SK-N-SH treated with all-trans-retinoic acid at 6 μM for 48 hours (cell line): ENCODE measurements at regions not wholly inside any gene's neighbourhood (a gene's known extent, or its start where the extent isn't known, plus 50 kb on each side); places are given as distances from the start of the nearest gene placed in this dataset.

Source experiments
- ATAC-seq: fragments of 200-7000 bp; cut with Tn5 transposase; 3 replicates; pipeline ENCODE4 v1.9.1; 2020; ENCODE audit warnings: mild to moderate bottlenecking, moderate library complexity
- ARNTL ChIP-seq: fragments of 450-650 bp; formaldehyde crosslinking; IDR thresholded peaks from 2 replicates; pipeline ENCODE4 v1.5.0; 2020; ENCODE audit warnings: low read depth, mild to moderate bottlenecking, moderate library complexity, borderline replicate concordance
- BACH2 ChIP-seq: fragments of 250-450 bp; sonication (Bioruptor Pico); IDR thresholded peaks from 2 replicates; pipeline ENCODE4 v1.9.0; 2021; ENCODE audit warnings: mild to moderate bottlenecking, borderline replicate concordance
- ESRRG ChIP-seq: fragments of 250-450 bp; sonication (Bioruptor Pico); IDR thresholded peaks from 2 replicates; pipeline ENCODE4 v1.6.1; 2021; ENCODE audit warnings: mild to moderate bottlenecking
- GLIS3 ChIP-seq: fragments of 250-450 bp; sonication (Bioruptor Pico); IDR thresholded peaks from 2 replicates; pipeline ENCODE4 v1.5.0; 2020; ENCODE audit warnings: mild to moderate bottlenecking, moderate library complexity
- ISL1 ChIP-seq: fragments of 250-450 bp; sonication (Bioruptor Pico); IDR thresholded peaks from 2 replicates; pipeline ENCODE4 v2.1.2; 2022; ENCODE audit warnings: mild to moderate bottlenecking, moderate library complexity
- OSR1 ChIP-seq: fragments of 250-450 bp; sonication (Bioruptor Pico); IDR thresholded peaks from 2 replicates; pipeline ENCODE4 v1.8.0; 2022; ENCODE audit warnings: moderate library complexity, mild to moderate bottlenecking, inconsistent platforms
- PPARA ChIP-seq: fragments of 250-450 bp; sonication (Bioruptor Pico); IDR thresholded peaks from 2 replicates; pipeline ENCODE4 v1.5.0; 2020; ENCODE audit warnings: mild to moderate bottlenecking, borderline replicate concordance
- RARB ChIP-seq: fragments of 250-450 bp; sonication (Bioruptor Pico); IDR thresholded peaks from 2 replicates; pipeline ENCODE4 v1.8.0; 2021; ENCODE audit warnings: mild to moderate bottlenecking, moderate library complexity
- SNAI2 ChIP-seq: fragments of 250-450 bp; sonication (Bioruptor Pico); IDR thresholded peaks from 2 replicates; pipeline ENCODE4 v1.5.0; 2020; ENCODE audit warnings: mild to moderate bottlenecking, moderate library complexity
- TCF4 ChIP-seq: fragments of 250-450 bp; sonication (Bioruptor Pico); IDR thresholded peaks from 2 replicates; pipeline ENCODE4 v1.8.0; 2021; ENCODE audit warnings: mild to moderate bottlenecking, moderate library complexity, borderline replicate concordance
- TOX ChIP-seq: fragments of 250-450 bp; sonication (Bioruptor Pico); IDR thresholded peaks from 2 replicates; pipeline ENCODE4 v1.8.0; 2021; ENCODE audit warnings: mild to moderate bottlenecking, moderate library complexity, borderline replicate concordance
- ZC3H10 ChIP-seq: fragments of 250-450 bp; sonication (Bioruptor Pico); IDR thresholded peaks from 2 replicates; pipeline ENCODE4 v1.5.1; 2021; ENCODE audit warnings: mild to moderate bottlenecking, moderate library complexity
- ZFP3 ChIP-seq: fragments of 250-450 bp; sonication (Bioruptor Pico); IDR thresholded peaks from 2 replicates; pipeline ENCODE4 v1.5.0; 2020; ENCODE audit warnings: mild to moderate bottlenecking, moderate library complexity
- ZFP30 ChIP-seq: fragments of 450-650 bp; formaldehyde crosslinking; IDR thresholded peaks from 2 replicates; pipeline ENCODE4 v1.5.0; 2022; ENCODE audit warnings: mild to moderate bottlenecking, moderate library complexity
- ZNF565 ChIP-seq: fragments of 450-650 bp; formaldehyde crosslinking; conservative IDR thresholded peaks from 2 replicates; pipeline ENCODE4 v1.5.0; 2020; ENCODE audit warnings: low read depth, mild to moderate bottlenecking, moderate library complexity
- TF ChIP-seq, protein P1 (sequence below): fragments of 250-450 bp; sonication (Bioruptor Pico); IDR thresholded peaks from 2 replicates; pipeline ENCODE4 v1.8.0; 2020; ENCODE audit warnings: mild to moderate bottlenecking, moderate library complexity, borderline replicate concordance
- TF ChIP-seq, protein P2 (sequence below): fragments of 250-450 bp; sonication (Bioruptor Pico); IDR thresholded peaks from 2 replicates; pipeline ENCODE4 v1.5.0; 2020; ENCODE audit warnings: mild to moderate bottlenecking, moderate library complexity
- TF ChIP-seq, protein P3 (sequence below): fragments of 250-450 bp; sonication (Bioruptor Pico); IDR thresholded peaks from 2 replicates; pipeline ENCODE4 v1.5.1; 2021; ENCODE audit warnings: mild to moderate bottlenecking, moderate library complexity
- TF ChIP-seq, protein P4 (sequence below): fragments of 250-450 bp; sonication (Bioruptor Pico); IDR thresholded peaks from 2 replicates; pipeline ENCODE4 v1.5.1; 2020; ENCODE audit warnings: low read depth, mild to moderate bottlenecking, moderate library complexity

DNA sequence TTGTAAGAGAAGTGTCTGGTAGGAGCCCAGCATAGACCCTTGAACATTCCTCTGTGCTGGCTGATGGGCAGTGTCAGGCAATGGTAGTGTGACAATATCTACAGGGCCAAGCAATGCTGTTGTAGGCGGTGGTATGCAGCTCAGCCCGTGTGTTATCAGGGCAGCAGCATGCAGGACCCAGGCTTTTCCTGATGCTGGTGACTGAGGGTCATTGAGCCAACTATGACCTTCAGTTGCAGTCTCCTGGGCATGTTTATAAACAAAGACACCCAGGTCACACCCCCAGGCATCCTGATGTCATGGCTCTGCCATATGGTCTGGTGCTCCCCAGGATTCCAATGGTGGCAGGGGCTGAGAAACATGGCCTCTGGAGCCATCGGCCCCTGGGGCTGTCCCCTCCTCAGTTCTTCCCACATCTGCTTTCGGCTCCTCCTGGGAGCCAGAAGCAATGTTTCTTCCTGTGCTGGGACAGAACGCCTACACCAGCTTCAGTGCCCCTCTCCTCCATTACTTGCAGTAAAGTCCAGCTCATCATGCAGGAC is 518.0 kb upstream of the HS6ST1 start:
- TF ChIP-seq, protein P1, sequence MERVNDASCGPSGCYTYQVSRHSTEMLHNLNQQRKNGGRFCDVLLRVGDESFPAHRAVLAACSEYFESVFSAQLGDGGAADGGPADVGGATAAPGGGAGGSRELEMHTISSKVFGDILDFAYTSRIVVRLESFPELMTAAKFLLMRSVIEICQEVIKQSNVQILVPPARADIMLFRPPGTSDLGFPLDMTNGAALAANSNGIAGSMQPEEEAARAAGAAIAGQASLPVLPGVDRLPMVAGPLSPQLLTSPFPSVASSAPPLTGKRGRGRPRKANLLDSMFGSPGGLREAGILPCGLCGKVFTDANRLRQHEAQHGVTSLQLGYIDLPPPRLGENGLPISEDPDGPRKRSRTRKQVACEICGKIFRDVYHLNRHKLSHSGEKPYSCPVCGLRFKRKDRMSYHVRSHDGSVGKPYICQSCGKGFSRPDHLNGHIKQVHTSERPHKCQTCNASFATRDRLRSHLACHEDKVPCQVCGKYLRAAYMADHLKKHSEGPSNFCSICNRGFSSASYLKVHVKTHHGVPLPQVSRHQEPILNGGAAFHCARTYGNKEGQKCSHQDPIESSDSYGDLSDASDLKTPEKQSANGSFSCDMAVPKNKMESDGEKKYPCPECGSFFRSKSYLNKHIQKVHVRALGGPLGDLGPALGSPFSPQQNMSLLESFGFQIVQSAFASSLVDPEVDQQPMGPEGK (CRISPR knock-in tag), result no peak
- TF ChIP-seq ESRRG (CRISPR knock-in tag) (no peak), ZFP3 (CRISPR knock-in tag) (no peak), ARNTL (CRISPR knock-in tag) (no peak), ZC3H10 (CRISPR knock-in tag) (no peak), BACH2 (no peak), PPARA (CRISPR knock-in tag) (no peak), ZFP30 (CRISPR knock-in tag) (no peak)
- TF ChIP-seq, protein P2, sequence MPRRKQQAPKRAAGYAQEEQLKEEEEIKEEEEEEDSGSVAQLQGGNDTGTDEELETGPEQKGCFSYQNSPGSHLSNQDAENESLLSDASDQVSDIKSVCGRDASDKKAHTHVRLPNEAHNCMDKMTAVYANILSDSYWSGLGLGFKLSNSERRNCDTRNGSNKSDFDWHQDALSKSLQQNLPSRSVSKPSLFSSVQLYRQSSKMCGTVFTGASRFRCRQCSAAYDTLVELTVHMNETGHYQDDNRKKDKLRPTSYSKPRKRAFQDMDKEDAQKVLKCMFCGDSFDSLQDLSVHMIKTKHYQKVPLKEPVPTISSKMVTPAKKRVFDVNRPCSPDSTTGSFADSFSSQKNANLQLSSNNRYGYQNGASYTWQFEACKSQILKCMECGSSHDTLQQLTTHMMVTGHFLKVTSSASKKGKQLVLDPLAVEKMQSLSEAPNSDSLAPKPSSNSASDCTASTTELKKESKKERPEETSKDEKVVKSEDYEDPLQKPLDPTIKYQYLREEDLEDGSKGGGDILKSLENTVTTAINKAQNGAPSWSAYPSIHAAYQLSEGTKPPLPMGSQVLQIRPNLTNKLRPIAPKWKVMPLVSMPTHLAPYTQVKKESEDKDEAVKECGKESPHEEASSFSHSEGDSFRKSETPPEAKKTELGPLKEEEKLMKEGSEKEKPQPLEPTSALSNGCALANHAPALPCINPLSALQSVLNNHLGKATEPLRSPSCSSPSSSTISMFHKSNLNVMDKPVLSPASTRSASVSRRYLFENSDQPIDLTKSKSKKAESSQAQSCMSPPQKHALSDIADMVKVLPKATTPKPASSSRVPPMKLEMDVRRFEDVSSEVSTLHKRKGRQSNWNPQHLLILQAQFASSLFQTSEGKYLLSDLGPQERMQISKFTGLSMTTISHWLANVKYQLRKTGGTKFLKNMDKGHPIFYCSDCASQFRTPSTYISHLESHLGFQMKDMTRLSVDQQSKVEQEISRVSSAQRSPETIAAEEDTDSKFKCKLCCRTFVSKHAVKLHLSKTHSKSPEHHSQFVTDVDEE (CRISPR knock-in tag), result no peak
- ATAC-seq, result no peak

DNA sequence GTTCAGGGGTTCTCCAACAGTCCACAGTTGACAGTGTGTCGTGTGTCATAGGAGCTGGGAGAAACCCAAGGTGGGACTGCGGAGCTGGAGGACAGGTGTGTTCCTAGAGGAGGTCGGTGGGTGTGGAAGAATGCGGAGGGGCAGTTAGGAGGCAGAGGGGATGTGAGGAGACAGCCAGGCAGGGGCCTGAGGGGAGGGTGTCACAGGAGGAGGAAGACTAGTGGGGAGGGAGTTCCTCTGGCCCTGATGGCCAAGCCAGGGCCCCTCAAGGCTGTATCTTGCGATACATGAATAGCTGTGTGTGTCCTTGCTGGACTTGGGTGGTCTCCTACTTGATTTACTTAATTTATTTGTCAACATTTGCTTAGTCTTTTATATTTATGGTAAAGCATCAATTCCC is 519.6 kb upstream of the HS6ST1 start:
- no peak for ATAC-seq
- TF ChIP-seq RARB (no peak), BACH2 (no peak), TCF4 (no peak), OSR1 (CRISPR knock-in tag) (no peak), ISL1 (CRISPR knock-in tag) (no peak), ZFP3 (CRISPR knock-in tag) (no peak), TOX (CRISPR knock-in tag) (no peak), SNAI2 (CRISPR knock-in tag) (no peak), ZNF565 (CRISPR knock-in tag) (no peak), GLIS3 (CRISPR knock-in tag) (no peak)
- TF ChIP-seq, protein P3, sequence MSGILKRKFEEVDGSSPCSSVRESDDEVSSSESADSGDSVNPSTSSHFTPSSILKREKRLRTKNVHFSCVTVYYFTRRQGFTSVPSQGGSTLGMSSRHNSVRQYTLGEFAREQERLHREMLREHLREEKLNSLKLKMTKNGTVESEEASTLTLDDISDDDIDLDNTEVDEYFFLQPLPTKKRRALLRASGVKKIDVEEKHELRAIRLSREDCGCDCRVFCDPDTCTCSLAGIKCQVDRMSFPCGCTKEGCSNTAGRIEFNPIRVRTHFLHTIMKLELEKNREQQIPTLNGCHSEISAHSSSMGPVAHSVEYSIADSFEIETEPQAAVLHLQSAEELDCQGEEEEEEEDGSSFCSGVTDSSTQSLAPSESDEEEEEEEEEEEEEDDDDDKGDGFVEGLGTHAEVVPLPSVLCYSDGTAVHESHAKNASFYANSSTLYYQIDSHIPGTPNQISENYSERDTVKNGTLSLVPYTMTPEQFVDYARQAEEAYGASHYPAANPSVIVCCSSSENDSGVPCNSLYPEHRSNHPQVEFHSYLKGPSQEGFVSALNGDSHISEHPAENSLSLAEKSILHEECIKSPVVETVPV (CRISPR knock-in tag), result no peak
- TF ChIP-seq, protein P1 (CRISPR knock-in tag), result no peak
- TF ChIP-seq, protein P2 (CRISPR knock-in tag), result no peak
- TF ChIP-seq, protein P4, sequence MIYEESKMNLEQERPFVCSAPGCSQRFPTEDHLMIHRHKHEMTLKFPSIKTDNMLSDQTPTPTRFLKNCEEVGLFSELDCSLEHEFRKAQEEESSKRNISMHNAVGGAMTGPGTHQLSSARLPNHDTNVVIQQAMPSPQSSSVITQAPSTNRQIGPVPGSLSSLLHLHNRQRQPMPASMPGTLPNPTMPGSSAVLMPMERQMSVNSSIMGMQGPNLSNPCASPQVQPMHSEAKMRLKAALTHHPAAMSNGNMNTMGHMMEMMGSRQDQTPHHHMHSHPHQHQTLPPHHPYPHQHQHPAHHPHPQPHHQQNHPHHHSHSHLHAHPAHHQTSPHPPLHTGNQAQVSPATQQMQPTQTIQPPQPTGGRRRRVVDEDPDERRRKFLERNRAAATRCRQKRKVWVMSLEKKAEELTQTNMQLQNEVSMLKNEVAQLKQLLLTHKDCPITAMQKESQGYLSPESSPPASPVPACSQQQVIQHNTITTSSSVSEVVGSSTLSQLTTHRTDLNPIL, result no peak
